HUES6 (cell line): ENCODE measurements at regions not wholly inside any gene's neighbourhood (a gene's known extent, or its start where the extent isn't known, plus 50 kb on each side); places are given as distances from the start of the nearest gene placed in this dataset.
"Not testable (repeated sequence)": the region's sequence is repeated elsewhere in the genome, so short reads cannot be mapped to it uniquely, and the experiment has no call there.

Experiments
- H3K27ac ChIP-seq: 2 replicates; pipeline ENCODE4 v1.7.0; 2013; ENCODE audit warnings: low read depth, mild to moderate bottlenecking, low read length, inconsistent platforms
- H3K27me3 ChIP-seq: 2 replicates; pipeline ENCODE4 v1.6.1; 2013; ENCODE audit warnings: low read length; ENCODE audit not compliant: control insufficient read depth, insufficient read depth
- H3K36me3 ChIP-seq: 2 replicates; pipeline ENCODE4 v1.6.1; 2013; ENCODE audit warnings: low read length; ENCODE audit not compliant: control insufficient read depth, insufficient read depth
- H3K4me1 ChIP-seq: 2 replicates; pipeline ENCODE4 v1.6.1; 2013; ENCODE audit warnings: low read length; ENCODE audit not compliant: control insufficient read depth, insufficient read depth
- H3K4me3 ChIP-seq: 2 replicates; pipeline ENCODE4 v1.5.1; 2013; ENCODE audit warnings: low read depth, low read length
- H3K9ac ChIP-seq: one replicate; pipeline ENCODE4 v1.6.1; 2013; ENCODE audit warnings: mild to moderate bottlenecking, low read length
- H3K9me3 ChIP-seq: 2 replicates; pipeline ENCODE4 v1.6.1; 2013; ENCODE audit warnings: low read depth, low read length; ENCODE audit not compliant: control insufficient read depth, insufficient read depth

DNA sequence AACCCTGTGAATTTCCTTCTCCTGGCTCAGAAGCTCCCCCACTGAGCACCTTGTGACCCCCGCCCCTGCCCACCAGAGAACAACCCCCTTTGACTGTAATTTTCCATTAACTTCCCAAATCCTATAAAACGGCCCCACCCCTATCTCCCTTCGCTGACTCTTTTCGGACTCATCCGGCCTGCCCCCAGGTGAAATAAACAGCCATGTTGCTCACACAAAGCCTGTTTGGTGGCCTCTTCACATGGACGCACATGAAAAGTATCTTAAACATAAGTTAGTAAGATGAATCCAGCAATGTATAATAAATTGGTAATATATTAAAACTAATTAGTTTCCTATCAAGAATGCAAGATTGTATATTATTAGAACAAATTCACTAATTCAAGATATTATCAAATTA, 462.3 kb upstream of the NETO1 start:
- H3K4me1 ChIP-seq: peaks cover 13% of the 10 kb centered on the region
- not testable (repeated sequence) for H3K9ac ChIP-seq, H3K9me3 ChIP-seq, H3K27ac ChIP-seq, H3K27me3 ChIP-seq
- H3K4me3 ChIP-seq: peak overlapping the region; percentile 26; the same call in 1 of the 2 replicates
- H3K36me3 ChIP-seq: peaks cover 36% of the 10 kb centered on the region; the same call in 1 of the 2 replicates

DNA sequence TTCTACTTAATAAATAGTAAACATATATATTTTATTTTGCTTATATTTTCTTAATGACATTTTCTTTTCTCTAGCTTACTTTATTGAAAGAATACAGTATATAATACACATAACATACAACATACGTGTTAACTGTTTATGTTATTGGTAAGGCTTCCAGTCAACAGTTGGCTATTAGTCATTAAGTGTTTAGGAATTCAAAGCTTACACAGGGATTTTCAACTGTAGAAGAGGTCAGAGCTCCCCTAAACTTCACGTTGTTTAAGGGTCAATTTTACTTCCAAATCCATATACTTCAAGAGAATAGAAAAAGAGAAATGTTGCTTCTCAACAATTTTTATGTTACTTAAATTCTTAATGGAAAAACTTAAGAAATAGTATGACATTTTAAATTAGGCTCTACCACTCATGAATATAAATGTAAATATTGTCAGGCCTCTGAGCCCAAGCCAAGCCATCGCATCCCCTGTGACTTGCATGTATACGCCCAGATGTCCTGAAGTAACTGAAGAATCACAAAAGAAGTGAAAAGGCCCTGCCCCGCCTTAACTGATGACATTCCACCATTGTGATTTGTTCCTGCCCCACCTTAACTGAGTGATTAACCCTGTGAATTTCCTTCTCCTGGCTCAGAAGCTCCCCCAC, 456.5 kb upstream of the NETO1 start:
- Histone ChIP-seq H3K4me3 (peak overlapping the region; percentile 28; the same call in 1 of the 2 replicates), H3K4me1 (peaks cover 17% of the 10 kb centered on the region)
- H3K9me3 ChIP-seq, H3K36me3 ChIP-seq, H3K27me3 ChIP-seq, H3K9ac ChIP-seq, H3K27ac ChIP-seq: not testable (repeated sequence)

DNA sequence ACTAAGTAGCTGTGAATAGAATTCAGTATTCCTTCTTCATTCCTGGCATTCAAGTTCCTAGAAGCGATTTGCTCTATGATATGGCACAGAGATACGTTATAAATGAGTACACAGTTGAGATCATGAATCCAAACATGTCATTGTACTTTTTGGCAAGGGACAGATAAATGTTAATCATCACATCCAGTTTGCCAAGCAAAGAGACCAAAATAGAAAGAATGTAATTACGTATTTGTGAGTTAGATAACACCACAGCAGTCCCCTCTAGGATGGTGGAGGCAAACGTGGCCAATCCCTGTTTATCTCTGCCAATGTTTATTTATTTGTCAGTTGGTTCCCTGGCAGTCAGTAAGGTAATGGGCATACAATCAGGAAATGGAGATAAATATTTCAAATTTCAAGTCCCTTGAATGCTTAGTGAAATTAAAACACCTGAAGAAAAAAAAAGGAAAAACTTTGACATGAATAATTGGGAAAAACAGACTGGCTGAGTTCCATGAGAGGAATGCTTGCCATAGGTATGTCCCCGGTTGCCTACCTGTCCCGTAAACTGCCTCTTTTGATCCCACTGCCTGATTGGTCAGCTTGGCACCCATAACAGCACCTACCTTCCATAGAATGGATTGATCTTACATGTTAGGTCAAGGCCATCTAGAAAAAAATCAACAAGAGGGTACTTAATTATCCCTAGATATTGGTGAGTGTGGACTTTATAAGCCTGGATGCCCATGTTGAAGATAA, 451.1 kb upstream of the NETO1 start:
- Histone ChIP-seq H3K36me3 (no peaks in the 10 kb centered on the region), H3K9me3 (no peaks in the 10 kb centered on the region), H3K27ac (no peak overlapping the region), H3K9ac (no peak overlapping the region), H3K4me1 (peaks cover 13% of the 10 kb centered on the region), H3K4me3 (no peak overlapping the region), H3K27me3 (no peaks in the 10 kb centered on the region)

DNA sequence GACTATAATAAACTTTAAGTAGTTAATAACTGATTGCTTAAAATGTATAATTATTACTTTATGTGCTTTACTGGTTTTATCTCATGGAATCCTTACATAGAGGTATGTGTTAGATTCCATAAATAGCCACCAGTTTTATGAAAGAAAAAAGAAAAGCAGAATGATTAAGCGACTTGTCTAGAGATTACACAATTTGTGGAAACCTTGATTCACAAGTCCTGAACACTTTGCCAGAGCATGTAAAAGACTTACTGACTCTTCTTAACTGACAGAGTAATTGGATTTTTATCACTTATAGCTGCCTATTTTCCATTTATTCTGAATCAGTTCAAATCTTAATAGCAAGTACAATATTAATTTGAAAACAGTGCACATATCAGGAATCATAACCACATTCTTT, 448.7 kb upstream of the NETO1 start:
- Histone ChIP-seq H3K27ac (no peak overlapping the region), H3K27me3 (no peaks in the 10 kb centered on the region), H3K36me3 (no peaks in the 10 kb centered on the region), H3K9me3 (no peaks in the 10 kb centered on the region), H3K9ac (no peak overlapping the region), H3K4me1 (no peaks in the 10 kb centered on the region), H3K4me3 (no peak overlapping the region)

DNA sequence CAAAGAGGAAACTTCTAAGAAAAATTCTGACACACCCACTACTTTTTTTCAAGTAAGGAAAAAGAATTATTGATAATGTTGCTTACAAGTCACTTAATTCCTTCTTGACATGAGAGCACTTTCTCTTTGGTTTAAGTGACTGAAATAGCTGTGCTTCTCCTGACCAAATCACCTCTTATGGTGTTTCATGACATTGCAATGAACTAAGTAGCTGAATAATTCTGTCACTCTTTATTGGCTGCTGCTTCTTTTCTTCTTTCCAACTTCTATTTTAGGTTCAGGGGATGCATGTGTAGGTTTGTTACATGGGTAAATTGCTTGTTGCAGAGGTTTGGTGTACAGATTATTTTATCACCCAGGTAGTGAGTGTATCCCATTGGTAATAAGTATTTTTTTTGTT, 447.6 kb upstream of the NETO1 start:
- Histone ChIP-seq H3K4me3 (no peak overlapping the region), H3K9ac (no peak overlapping the region), H3K27me3 (no peaks in the 10 kb centered on the region), H3K4me1 (no peaks in the 10 kb centered on the region), H3K27ac (no peak overlapping the region), H3K9me3 (no peaks in the 10 kb centered on the region), H3K36me3 (no peaks in the 10 kb centered on the region)

DNA sequence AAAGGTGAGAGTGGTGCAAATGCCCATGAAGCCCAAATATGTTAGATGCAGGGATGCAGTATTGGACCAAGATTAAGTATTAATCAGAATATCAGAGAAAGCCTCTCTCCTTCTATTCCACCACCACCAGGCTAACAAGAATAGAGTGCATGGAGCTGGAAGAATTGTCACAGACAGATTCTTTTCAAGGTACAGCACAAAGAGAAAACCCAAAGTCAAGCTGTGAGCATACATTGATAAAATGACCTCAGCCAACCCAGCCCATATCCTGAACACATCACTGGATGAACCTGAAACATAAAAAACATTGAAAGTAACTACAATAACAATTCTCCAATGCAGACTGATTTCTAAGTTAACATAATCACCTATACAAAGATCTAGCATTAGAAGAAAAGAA, 445.7 kb upstream of the NETO1 start:
- H3K4me3 ChIP-seq: no peak overlapping the region
- no peaks in the 10 kb centered on the region for H3K4me1 ChIP-seq
- no peaks in the 10 kb centered on the region for H3K36me3 ChIP-seq
- no peak overlapping the region for H3K9ac ChIP-seq
- no peaks in the 10 kb centered on the region for H3K9me3 ChIP-seq
- H3K27me3 ChIP-seq: no peaks in the 10 kb centered on the region
- H3K27ac ChIP-seq: no peak overlapping the region

DNA sequence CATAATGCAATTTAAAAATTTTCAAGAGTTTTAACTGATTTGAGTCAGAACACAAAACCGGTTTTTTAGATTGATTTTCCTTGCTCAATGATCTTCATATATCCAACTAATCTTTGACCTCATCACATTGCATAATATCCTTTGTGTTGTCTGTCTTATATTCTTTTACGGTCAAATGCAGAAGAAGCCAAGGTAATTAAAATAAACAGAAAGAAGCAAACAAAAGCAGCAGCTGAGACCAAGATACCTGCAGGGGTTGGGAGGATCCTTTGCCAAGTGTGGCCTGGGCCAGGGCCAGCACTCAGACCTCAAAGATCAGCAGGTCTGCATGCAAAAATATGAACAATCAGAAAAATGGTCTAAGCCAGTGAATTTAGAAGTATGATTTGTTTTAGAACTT, 428.9 kb upstream of the NETO1 start:
- H3K27me3 ChIP-seq: no peaks in the 10 kb centered on the region
- no peaks in the 10 kb centered on the region for H3K9me3 ChIP-seq
- H3K4me3 ChIP-seq: no peak overlapping the region
- no peak overlapping the region for H3K9ac ChIP-seq
- no peaks in the 10 kb centered on the region for H3K36me3 ChIP-seq
- no peaks in the 10 kb centered on the region for H3K4me1 ChIP-seq
- no peak overlapping the region for H3K27ac ChIP-seq

DNA sequence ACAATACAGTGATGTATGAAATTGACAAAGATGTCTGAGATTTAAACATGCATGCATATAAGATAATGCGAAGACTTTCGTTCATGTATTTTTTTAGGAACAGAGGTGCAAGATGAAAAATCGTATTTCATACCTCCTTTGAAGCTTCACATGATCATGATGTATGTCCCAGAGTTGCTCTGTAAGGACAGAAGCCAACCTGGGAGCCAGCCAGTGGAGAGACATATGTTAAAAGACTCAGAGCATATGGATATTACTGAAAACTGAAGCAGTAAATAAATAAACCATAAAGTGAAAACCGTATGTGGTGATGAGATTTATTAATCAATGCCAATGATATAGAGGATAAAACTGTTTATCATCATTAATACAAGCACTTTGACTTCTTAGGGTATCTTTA, 424.4 kb upstream of the NETO1 start:
- no peak overlapping the region for H3K4me3 ChIP-seq
- no peaks in the 10 kb centered on the region for H3K4me1 ChIP-seq
- H3K9me3 ChIP-seq: no peaks in the 10 kb centered on the region
- no peaks in the 10 kb centered on the region for H3K36me3 ChIP-seq
- no peak overlapping the region for H3K9ac ChIP-seq
- no peaks in the 10 kb centered on the region for H3K27me3 ChIP-seq
- H3K27ac ChIP-seq: no peak overlapping the region

DNA sequence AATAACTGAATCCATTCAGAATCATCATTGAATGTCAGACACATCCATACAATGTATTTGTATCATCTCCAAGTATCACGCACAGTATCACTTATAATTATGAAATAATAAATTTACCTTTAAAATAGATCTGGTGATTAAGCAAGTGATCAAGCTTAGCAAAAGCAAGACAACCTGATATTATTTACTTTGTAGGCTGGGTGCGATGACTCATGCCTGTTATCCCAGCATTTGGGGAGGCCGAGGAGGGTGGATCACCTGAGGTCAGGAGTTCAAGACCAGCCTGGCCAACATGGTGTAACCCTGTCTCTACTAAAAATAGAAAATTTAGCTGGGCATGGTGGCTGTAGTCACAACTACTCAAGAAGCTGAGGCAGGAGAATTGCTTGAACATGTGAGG, 421.0 kb upstream of the NETO1 start:
- H3K9ac ChIP-seq: no peak overlapping the region
- H3K27ac ChIP-seq: no peak overlapping the region
- no peak overlapping the region for H3K4me3 ChIP-seq
- H3K9me3 ChIP-seq: no peaks in the 10 kb centered on the region
- H3K27me3 ChIP-seq: no peaks in the 10 kb centered on the region
- H3K36me3 ChIP-seq: no peaks in the 10 kb centered on the region
- 0 out of 2 replicates have a peak, but pooled peaks cover under 1% of the 10 kb centered on the region for H3K4me1 ChIP-seq

DNA sequence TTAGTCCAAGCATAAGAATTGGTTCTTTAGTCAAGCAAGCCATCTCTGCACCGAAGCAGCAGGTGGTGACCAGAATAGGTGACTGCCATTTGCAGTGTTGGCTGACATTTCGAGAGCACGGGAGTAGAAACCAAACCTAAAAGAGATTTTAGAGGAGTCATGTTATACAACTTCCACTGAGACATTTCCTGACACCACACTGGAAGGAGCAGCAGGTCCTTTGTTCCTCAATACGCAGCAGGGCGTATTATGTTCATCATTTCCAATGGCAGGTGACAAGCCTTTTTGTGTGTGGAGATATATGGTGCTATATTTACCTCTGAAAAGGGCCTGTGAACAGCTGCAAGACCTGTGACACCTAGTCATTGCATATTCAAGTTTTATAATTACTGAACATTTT, 418.8 kb upstream of the NETO1 start:
- H3K4me1 ChIP-seq: 0 out of 2 replicates have a peak, but pooled peaks cover 5% of the 10 kb centered on the region
- no peak overlapping the region for H3K9ac ChIP-seq
- H3K27ac ChIP-seq: no peak overlapping the region
- no peaks in the 10 kb centered on the region for H3K36me3 ChIP-seq
- H3K4me3 ChIP-seq: no peak overlapping the region
- H3K27me3 ChIP-seq: no peaks in the 10 kb centered on the region
- H3K9me3 ChIP-seq: no peaks in the 10 kb centered on the region

DNA sequence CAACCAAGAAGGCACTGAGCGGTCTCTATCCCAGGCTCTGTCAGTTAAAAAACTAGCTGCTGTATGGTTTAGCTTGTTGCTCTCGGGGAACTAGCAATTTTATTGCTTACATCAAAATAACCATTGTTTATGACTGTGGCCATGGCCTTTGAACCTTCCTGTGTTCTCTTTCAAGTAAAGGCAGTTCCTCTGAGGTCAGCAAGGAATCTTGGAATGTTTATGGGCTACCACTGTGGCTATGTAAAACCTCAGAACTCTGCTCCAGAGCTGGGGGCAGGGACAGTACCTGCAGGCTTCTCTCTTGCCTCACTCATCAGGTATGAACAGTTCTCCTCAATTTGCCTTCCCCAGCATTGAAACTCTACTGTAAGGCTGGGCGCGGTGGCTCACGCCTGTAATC, 416.0 kb upstream of the NETO1 start:
- Histone ChIP-seq H3K9me3 (no peaks in the 10 kb centered on the region), H3K27me3 (no peaks in the 10 kb centered on the region), H3K9ac (no peak overlapping the region), H3K4me3 (no peak overlapping the region), H3K4me1 (0 out of 2 replicates have a peak, but pooled peaks cover 5% of the 10 kb centered on the region), H3K36me3 (no peaks in the 10 kb centered on the region), H3K27ac (no peak overlapping the region)
